ENCODE measurements at regions not wholly inside any gene's neighbourhood (a gene's known extent, or its start where the extent isn't known, plus 50 kb on each side); places are given as distances from the start of the nearest gene placed in this dataset.

DNA sequence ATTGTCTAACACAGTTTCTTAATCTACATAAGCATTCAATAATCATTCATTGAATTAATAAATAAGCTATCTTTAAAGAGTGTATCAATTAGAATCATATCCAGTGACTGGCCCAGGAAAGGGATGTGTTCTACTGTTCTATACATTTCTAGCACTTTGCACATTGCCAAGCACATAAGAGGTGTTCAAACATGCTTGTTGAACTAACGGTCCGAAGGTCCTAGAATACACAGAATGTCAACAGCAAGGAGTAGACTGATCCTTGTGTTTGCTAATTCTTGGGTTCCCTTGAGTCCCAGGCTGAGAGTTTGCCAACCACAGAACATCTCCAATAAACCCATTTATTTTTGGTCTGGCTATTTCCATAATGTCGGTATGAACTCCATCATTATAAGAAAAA is 331.7 kb upstream of the DCC start:
- Histone ChIP-seq H3K4me1 (ENCODE audit: control insufficient read depth, low read length) (no peaks in the 10 kb centered on the region), H4K20me1 (ENCODE audit: control insufficient read depth, insufficient read depth, low read depth, low read length) (no peaks in the 10 kb centered on the region), H3K9me3 (ENCODE audit: control insufficient read depth, insufficient read depth, low read length) (no peaks in the 10 kb centered on the region), H3K9me2 (replicated peaks; ENCODE audit: control insufficient read depth, low read length) (no peaks in the 10 kb centered on the region), H3K4me3 (ENCODE audit: low read length) (no peak overlapping the region), H3F3A (ENCODE audit: control insufficient read depth, insufficient read depth) (no peaks in the 10 kb centered on the region), H3K27me3 (ENCODE audit: control insufficient read depth, low read length) (no peaks in the 10 kb centered on the region), H3K4me2 (ENCODE audit: low read length) (no peak overlapping the region), H3K27ac (ENCODE audit: low read depth, low read length) (no peak overlapping the region), H3K36me3 (ENCODE audit: control insufficient read depth, low read length) (no peaks in the 10 kb centered on the region), H3K79me2 (ENCODE audit: control insufficient read depth, low read length) (no peaks in the 10 kb centered on the region)
- TF ChIP-seq, protein P1, sequence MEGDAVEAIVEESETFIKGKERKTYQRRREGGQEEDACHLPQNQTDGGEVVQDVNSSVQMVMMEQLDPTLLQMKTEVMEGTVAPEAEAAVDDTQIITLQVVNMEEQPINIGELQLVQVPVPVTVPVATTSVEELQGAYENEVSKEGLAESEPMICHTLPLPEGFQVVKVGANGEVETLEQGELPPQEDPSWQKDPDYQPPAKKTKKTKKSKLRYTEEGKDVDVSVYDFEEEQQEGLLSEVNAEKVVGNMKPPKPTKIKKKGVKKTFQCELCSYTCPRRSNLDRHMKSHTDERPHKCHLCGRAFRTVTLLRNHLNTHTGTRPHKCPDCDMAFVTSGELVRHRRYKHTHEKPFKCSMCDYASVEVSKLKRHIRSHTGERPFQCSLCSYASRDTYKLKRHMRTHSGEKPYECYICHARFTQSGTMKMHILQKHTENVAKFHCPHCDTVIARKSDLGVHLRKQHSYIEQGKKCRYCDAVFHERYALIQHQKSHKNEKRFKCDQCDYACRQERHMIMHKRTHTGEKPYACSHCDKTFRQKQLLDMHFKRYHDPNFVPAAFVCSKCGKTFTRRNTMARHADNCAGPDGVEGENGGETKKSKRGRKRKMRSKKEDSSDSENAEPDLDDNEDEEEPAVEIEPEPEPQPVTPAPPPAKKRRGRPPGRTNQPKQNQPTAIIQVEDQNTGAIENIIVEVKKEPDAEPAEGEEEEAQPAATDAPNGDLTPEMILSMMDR (IDR thresholded peaks at IDR 0.05; ENCODE audit: low read depth, low read length, poor library complexity, severe bottlenecking) = no peak
- TF ChIP-seq EZH2phosphoT487 (IDR thresholded peaks at IDR 0.05; ENCODE audit: borderline replicate concordance, low read length) = no peak

DNA sequence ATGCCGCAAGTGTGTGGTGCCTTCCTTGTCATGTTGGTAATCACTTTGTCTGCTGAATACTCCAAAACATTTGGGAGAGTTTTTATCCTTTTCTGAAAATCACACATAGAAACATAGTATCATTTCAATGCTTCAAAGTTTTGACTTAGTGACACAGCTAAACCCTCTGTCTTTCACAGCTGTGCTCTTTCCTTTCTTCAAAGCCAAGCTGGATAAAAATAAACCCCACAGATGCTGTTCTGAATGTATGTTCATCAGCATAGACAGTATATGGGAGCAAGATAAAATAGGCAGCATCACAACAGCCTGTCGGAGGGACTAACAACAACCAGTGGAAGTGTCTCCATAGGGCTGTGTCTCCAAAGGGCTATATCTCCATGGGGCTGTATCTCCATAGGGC is 331.3 kb upstream of the DCC start:
- TF ChIP-seq, protein P1 (IDR thresholded peaks at IDR 0.05; ENCODE audit: low read depth, low read length, poor library complexity, severe bottlenecking) = no peak
- TF ChIP-seq EZH2phosphoT487 (IDR thresholded peaks at IDR 0.05; ENCODE audit: borderline replicate concordance, low read length) = no peak
- H3K4me3 ChIP-seq (ENCODE audit: low read length) = no peak overlapping the region
- no peaks in the 10 kb centered on the region for H3K79me2 ChIP-seq (ENCODE audit: control insufficient read depth, low read length)
- H3K4me1 ChIP-seq (ENCODE audit: control insufficient read depth, low read length) = no peaks in the 10 kb centered on the region
- no peak overlapping the region for H3K27ac ChIP-seq (ENCODE audit: low read depth, low read length)
- H3K9me2 ChIP-seq (replicated peaks; ENCODE audit: control insufficient read depth, low read length) = no peaks in the 10 kb centered on the region
- H3K4me2 ChIP-seq (ENCODE audit: low read length) = no peak overlapping the region
- H4K20me1 ChIP-seq (ENCODE audit: control insufficient read depth, insufficient read depth, low read depth, low read length) = no peaks in the 10 kb centered on the region
- no peaks in the 10 kb centered on the region for H3K36me3 ChIP-seq (ENCODE audit: control insufficient read depth, low read length)
- no peaks in the 10 kb centered on the region for H3F3A ChIP-seq (ENCODE audit: control insufficient read depth, insufficient read depth)
- H3K9me3 ChIP-seq (ENCODE audit: control insufficient read depth, insufficient read depth, low read length) = no peaks in the 10 kb centered on the region
- H3K27me3 ChIP-seq (ENCODE audit: control insufficient read depth, low read length) = no peaks in the 10 kb centered on the region

DNA sequence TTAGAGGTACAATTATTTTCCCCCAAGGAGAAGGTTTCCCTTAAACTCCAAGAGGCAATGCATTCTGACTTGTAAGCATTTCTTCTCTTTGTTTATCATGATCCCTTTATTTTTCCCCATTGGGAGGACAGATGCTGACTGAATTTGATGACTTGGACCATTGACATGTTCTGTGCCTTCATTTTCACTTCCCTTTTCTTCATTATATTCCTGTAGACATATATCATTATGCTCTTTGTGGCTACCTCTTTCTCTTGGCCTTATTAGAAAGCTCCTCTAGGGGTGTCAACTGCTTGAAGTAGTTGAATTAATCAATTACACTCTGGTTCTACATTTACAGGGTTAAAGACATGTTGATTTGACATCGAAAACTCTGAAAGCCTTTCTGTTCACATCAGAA is 330.0 kb upstream of the DCC start:
- Histone ChIP-seq H3K9me2 (replicated peaks; ENCODE audit: control insufficient read depth, low read length) (no peaks in the 10 kb centered on the region), H3K36me3 (ENCODE audit: control insufficient read depth, low read length) (no peaks in the 10 kb centered on the region), H3K4me1 (ENCODE audit: control insufficient read depth, low read length) (no peaks in the 10 kb centered on the region), H3K27ac (ENCODE audit: low read depth, low read length) (no peak overlapping the region), H3F3A (ENCODE audit: control insufficient read depth, insufficient read depth) (no peaks in the 10 kb centered on the region), H3K79me2 (ENCODE audit: control insufficient read depth, low read length) (no peaks in the 10 kb centered on the region), H3K4me3 (ENCODE audit: low read length) (no peak overlapping the region), H3K27me3 (ENCODE audit: control insufficient read depth, low read length) (no peaks in the 10 kb centered on the region), H4K20me1 (ENCODE audit: control insufficient read depth, insufficient read depth, low read depth, low read length) (no peaks in the 10 kb centered on the region), H3K9me3 (ENCODE audit: control insufficient read depth, insufficient read depth, low read length) (no peaks in the 10 kb centered on the region), H3K4me2 (ENCODE audit: low read length) (no peak overlapping the region)
- TF ChIP-seq EZH2phosphoT487 (IDR thresholded peaks at IDR 0.05; ENCODE audit: borderline replicate concordance, low read length) = no peak
- TF ChIP-seq, protein P1 (IDR thresholded peaks at IDR 0.05; ENCODE audit: low read depth, low read length, poor library complexity, severe bottlenecking) = no peak

Measured in DOHH2 (cell line).